PFSK-1 (cell line): ENCODE measurements at regions not wholly inside any gene's neighbourhood (a gene's known extent, or its start where the extent isn't known, plus 50 kb on each side); places are given as distances from the start of the nearest gene placed in this dataset.

Experiments used
- FOXP2 ChIP-seq: optimal IDR thresholded peaks from 2 replicates; pipeline ENCODE3; 2011; ENCODE audit warnings: borderline replicate concordance, control low read depth, inconsistent platforms; ENCODE audit not compliant: insufficient read depth; ENCODE audit errors: extremely low read length, extremely low read depth
- POLR2AphosphoS5 ChIP-seq: IDR thresholded peaks from 2 replicates; pipeline ENCODE4 v1.6.1; 2012; ENCODE audit warnings: low read depth, mild to moderate bottlenecking, control low read depth, low read length, moderate library complexity
- SIN3A ChIP-seq: IDR thresholded peaks from 2 replicates; pipeline ENCODE4 v1.6.1; 2012; ENCODE audit warnings: mild to moderate bottlenecking, low read length, moderate library complexity, borderline replicate concordance; ENCODE audit not compliant: insufficient read depth
- TAF1 ChIP-seq: IDR thresholded peaks from 2 replicates; pipeline ENCODE4 v1.6.1; 2012; ENCODE audit warnings: low read length, control low read depth, borderline replicate concordance; ENCODE audit not compliant: insufficient read depth
- TF ChIP-seq, protein P1 (sequence below), 2 experiments: IDR thresholded peaks; 2 replicates each; pipeline versions ENCODE4 v1.6.1 to v1.8.0; 2011 to 2012; ENCODE audit warnings: low read depth in 2 of 2, low read length in 2 of 2, control low read depth in 1 of 2, inconsistent platforms in 1 of 2, mild to moderate bottlenecking in 1 of 2, moderate library complexity in 1 of 2; ENCODE audit not compliant: insufficient read depth in 1 of 2

DNA sequence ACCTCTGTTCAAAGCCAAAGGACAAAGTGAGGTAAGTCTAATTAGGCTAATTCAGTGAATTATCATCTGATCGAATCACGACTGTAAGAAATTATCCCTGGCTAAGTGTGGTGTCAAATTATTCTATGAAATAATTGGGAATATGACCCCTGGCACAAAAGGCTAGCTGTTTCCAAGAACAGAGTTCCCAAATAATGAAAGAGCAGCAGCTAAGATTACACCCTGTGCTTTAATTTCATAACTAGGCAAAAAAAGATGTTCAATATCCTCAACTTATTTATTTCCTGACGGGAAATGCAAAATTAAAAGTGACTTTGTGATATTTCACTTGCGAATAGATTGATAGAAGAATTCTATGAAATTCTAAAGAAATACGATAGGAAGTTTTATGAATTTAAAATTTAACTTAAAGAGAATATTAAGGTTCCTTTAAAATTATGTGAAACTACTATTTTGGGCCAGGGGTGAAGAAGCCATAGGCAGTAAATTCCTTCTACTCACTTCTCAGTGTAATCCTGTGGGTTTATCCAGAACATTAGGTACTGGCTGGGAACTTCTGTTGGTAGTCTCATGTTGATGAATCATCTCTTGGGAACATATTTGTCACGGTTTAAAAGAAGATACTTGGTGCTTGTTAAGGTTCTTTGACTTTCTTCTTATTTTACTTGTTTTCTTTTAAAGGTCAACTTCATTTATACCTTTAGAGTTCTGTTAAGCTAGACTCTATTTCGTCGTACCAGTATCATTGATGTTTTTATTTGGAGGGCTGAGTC is 148.5 kb downstream of the POLR1F start:
- no peak for TF ChIP-seq FOXP2
- TF ChIP-seq TAF1: no peak
- TF ChIP-seq, protein P1, sequence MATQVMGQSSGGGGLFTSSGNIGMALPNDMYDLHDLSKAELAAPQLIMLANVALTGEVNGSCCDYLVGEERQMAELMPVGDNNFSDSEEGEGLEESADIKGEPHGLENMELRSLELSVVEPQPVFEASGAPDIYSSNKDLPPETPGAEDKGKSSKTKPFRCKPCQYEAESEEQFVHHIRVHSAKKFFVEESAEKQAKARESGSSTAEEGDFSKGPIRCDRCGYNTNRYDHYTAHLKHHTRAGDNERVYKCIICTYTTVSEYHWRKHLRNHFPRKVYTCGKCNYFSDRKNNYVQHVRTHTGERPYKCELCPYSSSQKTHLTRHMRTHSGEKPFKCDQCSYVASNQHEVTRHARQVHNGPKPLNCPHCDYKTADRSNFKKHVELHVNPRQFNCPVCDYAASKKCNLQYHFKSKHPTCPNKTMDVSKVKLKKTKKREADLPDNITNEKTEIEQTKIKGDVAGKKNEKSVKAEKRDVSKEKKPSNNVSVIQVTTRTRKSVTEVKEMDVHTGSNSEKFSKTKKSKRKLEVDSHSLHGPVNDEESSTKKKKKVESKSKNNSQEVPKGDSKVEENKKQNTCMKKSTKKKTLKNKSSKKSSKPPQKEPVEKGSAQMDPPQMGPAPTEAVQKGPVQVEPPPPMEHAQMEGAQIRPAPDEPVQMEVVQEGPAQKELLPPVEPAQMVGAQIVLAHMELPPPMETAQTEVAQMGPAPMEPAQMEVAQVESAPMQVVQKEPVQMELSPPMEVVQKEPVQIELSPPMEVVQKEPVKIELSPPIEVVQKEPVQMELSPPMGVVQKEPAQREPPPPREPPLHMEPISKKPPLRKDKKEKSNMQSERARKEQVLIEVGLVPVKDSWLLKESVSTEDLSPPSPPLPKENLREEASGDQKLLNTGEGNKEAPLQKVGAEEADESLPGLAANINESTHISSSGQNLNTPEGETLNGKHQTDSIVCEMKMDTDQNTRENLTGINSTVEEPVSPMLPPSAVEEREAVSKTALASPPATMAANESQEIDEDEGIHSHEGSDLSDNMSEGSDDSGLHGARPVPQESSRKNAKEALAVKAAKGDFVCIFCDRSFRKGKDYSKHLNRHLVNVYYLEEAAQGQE (IDR thresholded peaks at IDR 0.05; ENCODE audit: insufficient read depth in 1 of 2, low read depth in 2 of 2, low read length in 2 of 2): no peak
- no peak for TF ChIP-seq POLR2AphosphoS5
- no peak for TF ChIP-seq SIN3A

DNA sequence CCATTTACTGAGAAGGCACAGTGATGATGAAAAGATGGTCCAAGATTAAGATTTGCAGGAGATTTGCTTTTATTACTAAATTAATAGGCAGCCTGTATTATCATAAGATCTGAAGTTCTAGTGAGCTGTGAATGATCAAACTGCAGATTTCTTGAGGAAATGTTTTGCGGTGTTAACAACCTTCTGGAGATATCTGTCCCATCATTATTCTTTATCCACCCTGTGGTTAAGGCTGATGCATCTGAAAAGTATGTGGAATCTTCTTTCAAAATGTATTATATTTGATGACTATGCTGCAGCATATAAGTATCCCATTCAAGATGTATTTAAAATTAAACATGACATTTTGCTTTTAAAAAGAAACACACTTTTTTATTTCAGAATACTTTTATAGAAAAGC is 150.3 kb downstream of the POLR1F start:
- no peak for TF ChIP-seq POLR2AphosphoS5
- TF ChIP-seq FOXP2: no peak
- no peak for TF ChIP-seq SIN3A
- TF ChIP-seq, protein P1 (IDR thresholded peaks at IDR 0.05; ENCODE audit: insufficient read depth in 1 of 2, low read depth in 2 of 2, low read length in 2 of 2): no peak
- no peak for TF ChIP-seq TAF1

DNA sequence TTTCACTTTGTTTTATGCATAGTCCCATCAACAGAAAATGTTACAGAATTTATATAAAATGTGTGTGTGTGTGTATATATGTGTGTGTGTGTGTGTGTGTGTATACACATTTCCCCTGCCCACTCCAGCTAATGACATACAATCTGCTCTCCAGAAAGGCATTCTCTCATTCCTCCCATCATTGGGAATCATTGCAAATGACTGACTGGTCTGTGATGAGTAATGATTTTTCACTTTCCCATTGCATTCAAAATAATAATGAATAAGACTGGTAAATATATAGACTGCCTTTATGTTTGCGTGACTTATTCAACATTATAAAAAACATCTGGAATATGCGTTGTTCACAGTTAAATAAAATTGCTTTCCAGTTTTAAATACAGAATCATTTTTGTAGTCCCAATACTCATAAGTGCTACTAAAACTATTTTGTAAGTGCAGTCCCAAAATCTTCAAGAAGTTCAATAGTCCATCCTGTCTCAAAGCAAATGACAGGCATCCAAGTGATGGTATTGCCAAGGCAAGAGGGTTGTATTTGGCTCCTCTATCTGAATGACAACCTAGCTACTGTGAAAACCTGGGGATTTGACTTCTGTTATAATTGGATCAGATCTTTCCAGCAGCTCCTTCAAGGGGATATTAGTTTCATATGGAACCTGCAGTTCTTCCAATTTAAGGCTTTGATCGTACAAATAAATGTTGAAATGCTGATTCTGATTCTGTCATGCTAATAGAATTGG is 150.9 kb downstream of the POLR1F start:
- TF ChIP-seq, protein P1 (IDR thresholded peaks at IDR 0.05; ENCODE audit: insufficient read depth in 1 of 2, low read depth in 2 of 2, low read length in 2 of 2): no peak
- TF ChIP-seq POLR2AphosphoS5 (no peak), SIN3A (no peak)

DNA sequence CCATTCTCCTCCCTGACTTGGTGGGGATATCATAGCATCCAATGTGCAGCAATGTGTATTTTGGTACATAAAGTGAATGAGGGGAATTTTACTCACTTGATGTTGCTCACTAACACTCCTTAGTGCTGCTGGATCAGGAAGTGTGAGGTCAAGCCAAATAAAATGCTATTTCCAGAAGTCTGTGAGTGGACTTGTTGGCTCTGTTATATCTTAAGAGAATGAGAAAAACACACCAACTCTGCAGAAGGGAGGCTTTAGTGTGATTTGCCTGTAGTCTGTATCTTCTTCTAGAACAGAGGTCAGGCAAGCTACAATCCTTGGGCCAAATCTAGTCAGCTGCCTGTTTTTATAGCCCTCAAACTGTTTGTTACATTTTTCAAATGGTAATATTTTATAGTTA is 154.3 kb downstream of the POLR1F start:
- TF ChIP-seq FOXP2: no peak
- TF ChIP-seq SIN3A: no peak
- no peak for TF ChIP-seq TAF1
- no peak for TF ChIP-seq POLR2AphosphoS5
- TF ChIP-seq, protein P1 (IDR thresholded peaks at IDR 0.05; ENCODE audit: insufficient read depth in 1 of 2, low read depth in 2 of 2, low read length in 2 of 2): no peak
